ENCODE measurements at regions not wholly inside any gene's neighbourhood (a gene's known extent, or its start where the extent isn't known, plus 50 kb on each side); places are given as distances from the start of the nearest gene placed in this dataset.
A peak's percentile ranks its signal among the peaks of the same experiment; 100 is the strongest.
"Not testable (repeated sequence)": the region's sequence is repeated elsewhere in the genome, so short reads cannot be mapped to it uniquely, and the experiment has no call there.

DNA sequence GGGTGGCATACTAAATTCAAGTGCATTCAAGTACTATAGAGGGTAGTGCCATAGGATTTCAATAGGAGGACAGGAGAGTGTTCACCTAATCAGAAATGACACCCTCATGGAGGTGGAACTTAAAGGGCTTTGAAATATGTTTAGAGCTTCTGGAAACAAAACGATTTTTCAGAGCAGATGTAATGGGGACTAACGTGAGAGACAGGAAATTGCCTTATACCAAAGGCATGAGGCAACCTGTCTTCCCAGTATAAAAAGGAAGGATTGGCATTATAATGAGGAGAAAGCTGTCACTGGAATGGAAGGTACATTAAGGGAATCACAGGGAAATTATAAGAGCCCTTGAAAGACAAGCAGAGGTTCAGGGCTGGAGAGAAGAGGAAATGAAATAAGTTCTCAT is 116.3 kb upstream of the PNPLA4 start:
- TF ChIP-seq, protein P1, sequence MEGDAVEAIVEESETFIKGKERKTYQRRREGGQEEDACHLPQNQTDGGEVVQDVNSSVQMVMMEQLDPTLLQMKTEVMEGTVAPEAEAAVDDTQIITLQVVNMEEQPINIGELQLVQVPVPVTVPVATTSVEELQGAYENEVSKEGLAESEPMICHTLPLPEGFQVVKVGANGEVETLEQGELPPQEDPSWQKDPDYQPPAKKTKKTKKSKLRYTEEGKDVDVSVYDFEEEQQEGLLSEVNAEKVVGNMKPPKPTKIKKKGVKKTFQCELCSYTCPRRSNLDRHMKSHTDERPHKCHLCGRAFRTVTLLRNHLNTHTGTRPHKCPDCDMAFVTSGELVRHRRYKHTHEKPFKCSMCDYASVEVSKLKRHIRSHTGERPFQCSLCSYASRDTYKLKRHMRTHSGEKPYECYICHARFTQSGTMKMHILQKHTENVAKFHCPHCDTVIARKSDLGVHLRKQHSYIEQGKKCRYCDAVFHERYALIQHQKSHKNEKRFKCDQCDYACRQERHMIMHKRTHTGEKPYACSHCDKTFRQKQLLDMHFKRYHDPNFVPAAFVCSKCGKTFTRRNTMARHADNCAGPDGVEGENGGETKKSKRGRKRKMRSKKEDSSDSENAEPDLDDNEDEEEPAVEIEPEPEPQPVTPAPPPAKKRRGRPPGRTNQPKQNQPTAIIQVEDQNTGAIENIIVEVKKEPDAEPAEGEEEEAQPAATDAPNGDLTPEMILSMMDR (IDR thresholded peaks at IDR 0.05; ENCODE audit: low read depth, low read length, missing control alignments), result no peak
- H3K4me3 ChIP-seq (ENCODE audit: low read depth, low read length), result no peak overlapping the region

DNA sequence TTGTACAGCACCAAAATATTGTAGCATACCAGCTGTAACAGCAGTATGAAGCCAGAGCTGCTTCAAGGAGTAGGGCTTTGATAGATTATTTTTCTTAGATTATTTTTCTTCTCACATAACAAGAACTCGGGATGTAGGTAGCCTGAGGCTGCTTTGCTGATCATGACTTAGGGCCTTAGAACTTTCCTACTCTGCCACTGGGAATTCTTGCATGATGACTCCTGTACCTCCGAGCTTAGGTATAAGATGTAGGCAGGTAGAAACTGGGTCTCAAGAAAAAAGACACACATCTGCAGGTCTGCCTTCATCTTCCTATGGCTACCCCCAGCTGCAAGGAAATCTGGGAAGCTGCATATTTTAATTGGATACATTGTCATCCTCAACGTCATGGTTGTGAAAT is 115.9 kb upstream of the PNPLA4 start:
- TF ChIP-seq, protein P1 (IDR thresholded peaks at IDR 0.05; ENCODE audit: low read depth, low read length, missing control alignments), result no peak
- H3K4me3 ChIP-seq (ENCODE audit: low read depth, low read length), result no peak overlapping the region
- no peak for DNase-seq (ENCODE audit: low read depth)

More for the DNA sequence above, 116.3 kb upstream of the PNPLA4 start:
- no peak for DNase-seq (ENCODE audit: low read depth)

DNA sequence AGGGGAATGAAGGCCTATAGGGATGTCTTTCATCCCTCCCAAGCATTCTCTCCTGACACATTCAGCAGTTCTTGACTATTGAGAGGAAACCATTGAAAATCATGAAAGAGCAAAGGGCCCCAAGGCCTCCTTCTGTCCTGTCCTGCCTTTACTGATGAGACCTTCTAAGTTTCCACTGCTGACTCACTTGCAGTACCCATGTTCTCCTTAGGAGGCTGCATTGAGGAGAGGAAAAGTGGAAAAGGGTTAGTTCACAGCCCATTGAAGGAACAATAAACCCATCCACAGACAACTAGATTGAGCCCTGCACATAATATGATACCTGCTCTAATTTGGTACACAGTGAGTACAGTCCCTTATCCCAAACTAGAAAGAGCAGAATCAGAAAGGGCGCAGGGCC is 115.1 kb upstream of the PNPLA4 start:
- H3K4me3 ChIP-seq (ENCODE audit: low read depth, low read length), result no peak overlapping the region
- TF ChIP-seq, protein P1 (IDR thresholded peaks at IDR 0.05; ENCODE audit: low read depth, low read length, missing control alignments), result peak; percentile 13
- DNase-seq (ENCODE audit: low read depth), result no peak

DNA sequence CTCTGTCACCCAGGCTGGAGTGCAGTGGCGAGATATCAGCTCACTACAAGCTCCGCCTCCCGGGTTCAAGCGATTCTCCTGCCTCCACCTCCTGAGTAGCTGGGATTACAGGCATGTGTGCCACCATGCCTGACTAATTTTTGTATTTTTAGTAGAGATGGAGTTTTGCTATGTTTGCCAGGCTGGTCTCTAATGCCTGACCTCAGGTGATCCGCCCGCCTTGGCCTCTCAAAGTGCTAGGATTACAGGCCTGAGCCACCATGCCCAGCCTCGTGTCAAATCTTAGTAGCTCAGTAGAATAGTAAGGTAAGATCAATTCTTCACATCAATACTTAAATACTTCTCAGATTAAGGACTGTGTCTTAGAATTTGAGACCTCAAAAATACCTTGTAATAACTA is 112.5 kb upstream of the PNPLA4 start:
- not testable (repeated sequence) for H3K4me3 ChIP-seq (ENCODE audit: low read depth, low read length); DNase-seq (ENCODE audit: low read depth)

DNA sequence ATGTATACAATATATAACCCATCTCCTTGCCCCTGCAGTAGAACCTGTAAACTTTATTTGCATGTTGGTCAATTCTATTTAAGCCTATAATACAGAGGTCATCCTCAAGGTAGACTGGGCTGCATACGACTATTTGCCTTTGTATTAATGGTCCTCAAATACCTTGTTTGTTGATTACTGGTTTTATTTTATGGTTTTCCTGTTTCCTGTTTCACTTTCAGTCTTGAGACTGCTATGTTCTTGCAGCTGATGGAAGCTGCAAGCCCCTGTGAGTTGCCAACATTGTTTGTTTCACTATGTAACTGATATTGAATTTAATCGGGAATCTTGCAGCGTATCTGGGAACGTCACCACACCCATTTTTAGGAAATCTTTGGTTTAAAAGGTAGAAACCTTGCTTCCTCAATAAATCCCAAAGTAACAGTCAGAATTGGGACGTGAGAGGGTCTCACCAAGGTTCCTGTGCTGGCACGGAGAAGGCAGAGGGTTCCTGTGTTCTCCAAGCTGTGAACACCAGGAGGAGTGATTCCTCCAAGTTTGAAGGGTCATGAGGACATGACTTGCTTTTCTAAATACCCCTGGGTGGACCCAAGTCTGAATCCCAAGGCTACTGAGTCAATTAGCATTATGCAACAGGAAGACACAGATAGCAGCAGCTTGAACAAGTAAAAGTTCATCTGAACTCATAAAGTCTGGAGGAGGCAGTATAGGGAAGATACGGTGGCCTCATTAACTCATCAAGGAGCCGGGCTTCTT is 110.6 kb upstream of the PNPLA4 start:
- TF ChIP-seq, protein P1 (IDR thresholded peaks at IDR 0.05; ENCODE audit: low read depth, low read length, missing control alignments), result no peak
- DNase-seq (ENCODE audit: low read depth), result no peak
- no peak overlapping the region for H3K4me3 ChIP-seq (ENCODE audit: low read depth, low read length)

DNA sequence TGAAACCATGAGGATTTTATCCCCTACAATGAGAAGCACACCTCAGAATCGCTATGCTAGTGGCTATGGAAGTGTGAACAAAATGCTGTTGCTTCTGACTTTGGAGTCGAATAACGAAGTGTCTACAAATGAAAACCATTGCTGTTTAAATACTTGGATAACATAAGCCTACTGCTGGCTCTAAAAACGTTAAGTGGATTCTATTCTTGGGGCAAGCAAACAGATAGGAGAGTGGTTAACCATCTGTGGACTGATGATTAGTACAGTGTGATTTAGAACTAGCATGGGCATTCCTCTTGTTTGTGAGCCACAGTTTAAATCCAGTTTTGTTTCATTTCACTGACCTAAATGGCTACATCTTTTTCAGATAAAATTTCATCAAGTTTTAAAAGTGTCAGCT is 109.7 kb upstream of the PNPLA4 start:
- DNase-seq (ENCODE audit: low read depth), result no peak
- TF ChIP-seq, protein P1 (IDR thresholded peaks at IDR 0.05; ENCODE audit: low read depth, low read length, missing control alignments), result no peak
- H3K4me3 ChIP-seq (ENCODE audit: low read depth, low read length), result no peak overlapping the region

DNA sequence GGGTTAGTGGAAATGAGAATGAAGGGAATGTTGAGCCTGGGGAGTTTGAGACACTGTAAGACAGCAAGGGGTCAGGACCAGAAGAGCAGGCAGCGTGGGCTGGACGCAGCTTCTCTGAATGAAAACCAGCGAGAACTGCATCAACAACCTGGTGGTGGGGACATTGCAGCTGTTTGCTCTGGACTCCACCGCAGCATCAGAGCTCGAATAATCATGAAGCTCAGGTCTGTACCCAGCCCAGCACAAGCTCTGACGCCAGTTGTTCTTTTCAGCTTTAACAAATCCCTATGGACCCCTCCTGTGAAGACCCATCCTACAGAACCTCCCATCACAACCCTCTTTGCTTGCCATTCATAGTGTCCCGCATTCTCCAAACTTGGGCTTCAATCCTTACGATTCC is 106.8 kb upstream of the PNPLA4 start:
- TF ChIP-seq, protein P1 (IDR thresholded peaks at IDR 0.05; ENCODE audit: low read depth, low read length, missing control alignments), result no peak
- DNase-seq (ENCODE audit: low read depth), result no peak
- no peak overlapping the region for H3K4me3 ChIP-seq (ENCODE audit: low read depth, low read length)

Measured in GM12864 (cell line).